ENCODE measurements at regions not wholly inside any gene's neighbourhood (a gene's known extent, or its start where the extent isn't known, plus 50 kb on each side); places are given as distances from the start of the nearest gene placed in this dataset.

DNA sequence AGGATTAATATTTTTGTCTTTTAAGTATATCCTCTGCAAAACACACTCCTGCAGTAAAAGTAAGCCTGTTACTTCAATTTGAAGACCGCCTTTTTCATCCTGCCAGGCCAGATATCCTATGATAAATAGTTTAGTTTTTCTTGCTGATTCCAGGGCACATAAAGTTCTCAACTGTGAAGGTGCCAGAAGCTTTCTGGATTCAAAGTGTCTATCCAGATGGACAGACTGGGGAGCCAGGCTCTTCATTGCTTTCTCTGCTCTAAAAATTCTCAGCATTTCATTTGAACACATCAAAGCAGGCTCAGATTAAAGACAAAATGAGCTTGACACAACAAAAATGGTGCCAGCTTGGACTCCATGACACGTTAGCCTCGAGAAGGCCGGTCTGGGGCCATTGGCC lies 53.6 kb upstream of the UBL3 start:
- TF ChIP-seq GATA2 (IDR thresholded peaks at IDR 0.05; ENCODE audit: low read depth, low read length) (no peak), GATA3 (IDR thresholded peaks at IDR 0.05; ENCODE audit: low read depth, low read length) (no peak)
